Pancreas (tissue), 10 donors: ENCODE measurements at regions not wholly inside any gene's neighbourhood (a gene's known extent, or its start where the extent isn't known, plus 50 kb on each side); places are given as distances from the start of the nearest gene placed in this dataset.

Experiments
- ATAC-seq, 4 donors: fragments of 200-7000 bp; cut with Tn5 transposase; one replicate each; pipeline versions ENCODE4 v1.8.0 to v1.9.1; 2020; ENCODE audit warnings: mild to moderate bottlenecking in 4 of 4, moderate library complexity in 4 of 4
- DNase-seq, 6 donors: peaks; one replicate each; pipeline ENCODE4 v3.0.0-alpha.2; 2020
- FAIRE-seq: peaks from 2 replicates; lab custom pipeline; 2012; peaks lifted over from hg19 to GRCh38; lab: Jason Lieb, UNC
- H3K27ac ChIP-seq, 4 donors: fragments of 200-600 bp; sonication (generic); 1 replicate in 3 of 4; 2 replicates in 1 of 4; pipeline versions ENCODE4 v1.5.0 to v1.8.0; 2020
- H3K27me3 ChIP-seq, 4 donors: fragments of 200-600 bp; one replicate each; pipeline ENCODE4 v1.8.0; 2021
- H3K36me3 ChIP-seq, 3 donors: fragments of 200-600 bp; sonication (generic) in 1 of 3; one replicate each; pipeline versions ENCODE4 v1.5.0 to v1.8.0; 2020 to 2021
- H3K4me1 ChIP-seq, 3 donors: fragments of 200-600 bp; one replicate each; pipeline ENCODE4 v1.8.0; 2021
- H3K4me3 ChIP-seq, 4 donors: fragments of 200-600 bp; sonication (generic) in 2 of 4; one replicate each; pipeline versions ENCODE4 v1.5.0 to v1.8.0; 2020 to 2021
- H3K9me3 ChIP-seq, 4 donors: fragments of 200-600 bp; one replicate each; pipeline ENCODE4 v1.8.0; 2021
- WGBS, 2 donors: extraction: QIAGEN DNeasy Blood & Tissue Kit; methylation state at CpG; one replicate each; pipeline ENCODE4 v1.1.7; 2013; 5-methylcytosine and 5-hydroxymethylcytosine counted together
- intact Hi-C, 3 donors: fragments of 100-400 bp; cut with DNase I; formaldehyde crosslinking; loops; one replicate each; pipeline versions ENCODE4 v1.11.1 to v1.14.2; 2022
- TF ChIP-seq, protein P1 (sequence below), 4 donors: fragments of 200-600 bp; sonication (generic) in 3 of 4; IDR thresholded peaks; one replicate each; pipeline versions ENCODE4 v1.5.0 to v1.8.0; 2021; ENCODE audit warnings: antibody characterized with exemption in 4 of 4
- donor health status: healthy with polysubstance abuse.
- donor health status: DM: no; HTN: no; CAD: no; lungs with moderate emphysema.
- donor health status: DM: no; HTN: no; CAD: no.
- donor health status: control.
- donor health status: control.
- donor health status: Bipolar disorder and iron deficiency.
- donor health status: DM: yes; HTN: yes; CAD: no.
- donor health status: DM: no; HTN: no; CAD: no.
- donor health status: DM: no; HTN: no; CAD: no.
- donor health status: DM: yes; HTN: yes; CAD: no.

DNA sequence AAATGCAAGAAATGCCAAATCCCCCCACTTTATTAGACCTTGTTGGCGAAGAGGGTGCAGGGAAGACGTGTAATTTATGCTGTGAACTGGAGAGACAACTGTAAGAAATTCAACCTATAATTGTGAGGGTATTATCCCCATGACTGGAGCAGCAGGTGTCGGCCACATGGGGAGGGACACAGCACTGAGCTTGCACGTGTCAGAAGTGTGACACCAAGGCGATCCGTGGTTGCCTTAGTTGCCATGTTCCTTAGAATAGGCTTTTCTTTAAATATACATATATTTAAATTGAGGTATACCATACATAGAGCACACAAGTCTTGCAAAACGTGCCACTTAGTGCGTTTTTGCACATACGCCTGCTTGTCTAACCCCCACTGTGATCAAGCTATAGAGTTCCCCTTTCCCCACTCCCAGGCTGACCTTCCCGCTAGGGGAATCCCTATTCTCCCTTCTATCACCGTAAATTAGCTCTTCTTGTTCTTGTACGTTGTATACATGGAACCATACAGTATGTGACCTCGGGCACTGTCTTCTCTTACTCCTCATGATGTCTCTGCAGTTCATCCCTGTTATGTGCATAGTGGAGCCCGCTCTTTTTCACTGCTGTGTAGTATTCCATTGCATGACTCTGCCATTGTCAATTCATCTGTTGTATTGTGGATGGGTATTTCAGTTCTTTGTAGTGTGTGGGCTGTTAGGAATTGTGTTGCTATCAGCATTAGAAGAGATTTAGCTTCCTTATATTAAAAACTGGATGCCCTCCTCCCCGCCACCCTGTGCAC lies 81.6 kb upstream of the PMEPA1 start:
- FAIRE-seq (no peak), ATAC-seq (no peak), DNase-seq (peak in 1 of 6 donors; percentile 10)
- no peaks in the 10 kb centered on the region for H3K36me3 ChIP-seq
- TF ChIP-seq, protein P1, sequence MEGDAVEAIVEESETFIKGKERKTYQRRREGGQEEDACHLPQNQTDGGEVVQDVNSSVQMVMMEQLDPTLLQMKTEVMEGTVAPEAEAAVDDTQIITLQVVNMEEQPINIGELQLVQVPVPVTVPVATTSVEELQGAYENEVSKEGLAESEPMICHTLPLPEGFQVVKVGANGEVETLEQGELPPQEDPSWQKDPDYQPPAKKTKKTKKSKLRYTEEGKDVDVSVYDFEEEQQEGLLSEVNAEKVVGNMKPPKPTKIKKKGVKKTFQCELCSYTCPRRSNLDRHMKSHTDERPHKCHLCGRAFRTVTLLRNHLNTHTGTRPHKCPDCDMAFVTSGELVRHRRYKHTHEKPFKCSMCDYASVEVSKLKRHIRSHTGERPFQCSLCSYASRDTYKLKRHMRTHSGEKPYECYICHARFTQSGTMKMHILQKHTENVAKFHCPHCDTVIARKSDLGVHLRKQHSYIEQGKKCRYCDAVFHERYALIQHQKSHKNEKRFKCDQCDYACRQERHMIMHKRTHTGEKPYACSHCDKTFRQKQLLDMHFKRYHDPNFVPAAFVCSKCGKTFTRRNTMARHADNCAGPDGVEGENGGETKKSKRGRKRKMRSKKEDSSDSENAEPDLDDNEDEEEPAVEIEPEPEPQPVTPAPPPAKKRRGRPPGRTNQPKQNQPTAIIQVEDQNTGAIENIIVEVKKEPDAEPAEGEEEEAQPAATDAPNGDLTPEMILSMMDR (IDR thresholded peaks at IDR 0.05): no peak
- WGBS, 2 donors: 65 to 75% methylated on average over 15 of the region's 15 CpGs
- no peak overlapping the region for H3K4me3 ChIP-seq
- H3K27ac ChIP-seq: no peak overlapping the region
- no peaks in the 10 kb centered on the region for H3K4me1 ChIP-seq
- H3K27me3 ChIP-seq: no peaks in the 10 kb centered on the region
- intact Hi-C loops: no loop called here
- H3K9me3 ChIP-seq: no peaks in the 10 kb centered on the region

DNA sequence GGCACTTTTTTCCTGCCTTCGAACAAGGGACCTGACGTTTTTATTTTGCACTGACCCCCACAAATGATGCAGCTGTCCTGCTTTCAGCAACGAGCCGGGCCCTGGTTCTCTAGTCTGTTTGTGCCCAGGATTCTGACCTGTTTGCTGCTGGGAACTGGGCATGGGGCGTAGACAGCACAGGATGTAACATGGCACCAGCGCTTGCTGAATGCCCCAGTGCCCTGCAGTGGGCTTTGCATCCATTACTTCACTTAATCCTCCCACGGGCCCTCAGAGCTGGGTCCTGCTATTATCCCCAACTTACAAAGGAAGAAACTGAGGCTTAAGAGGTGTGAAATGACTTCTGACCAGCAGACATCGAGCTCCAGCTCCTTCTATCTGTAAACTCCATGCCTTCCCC lies 80.4 kb upstream of the PMEPA1 start:
- ATAC-seq: no peak
- intact Hi-C loops: no loop called here
- WGBS, 2 donors: 55 to 64% methylated on average over 8 of the region's 8 CpGs
- Histone ChIP-seq H3K4me3 (no peak overlapping the region), H3K4me1 (no peaks in the 10 kb centered on the region), H3K9me3 (no peaks in the 10 kb centered on the region), H3K36me3 (no peaks in the 10 kb centered on the region), H3K27ac (no peak overlapping the region), H3K27me3 (no peaks in the 10 kb centered on the region)
- TF ChIP-seq, protein P1 (IDR thresholded peaks at IDR 0.05): no peak
- no peak for FAIRE-seq
- DNase-seq: no peak

DNA sequence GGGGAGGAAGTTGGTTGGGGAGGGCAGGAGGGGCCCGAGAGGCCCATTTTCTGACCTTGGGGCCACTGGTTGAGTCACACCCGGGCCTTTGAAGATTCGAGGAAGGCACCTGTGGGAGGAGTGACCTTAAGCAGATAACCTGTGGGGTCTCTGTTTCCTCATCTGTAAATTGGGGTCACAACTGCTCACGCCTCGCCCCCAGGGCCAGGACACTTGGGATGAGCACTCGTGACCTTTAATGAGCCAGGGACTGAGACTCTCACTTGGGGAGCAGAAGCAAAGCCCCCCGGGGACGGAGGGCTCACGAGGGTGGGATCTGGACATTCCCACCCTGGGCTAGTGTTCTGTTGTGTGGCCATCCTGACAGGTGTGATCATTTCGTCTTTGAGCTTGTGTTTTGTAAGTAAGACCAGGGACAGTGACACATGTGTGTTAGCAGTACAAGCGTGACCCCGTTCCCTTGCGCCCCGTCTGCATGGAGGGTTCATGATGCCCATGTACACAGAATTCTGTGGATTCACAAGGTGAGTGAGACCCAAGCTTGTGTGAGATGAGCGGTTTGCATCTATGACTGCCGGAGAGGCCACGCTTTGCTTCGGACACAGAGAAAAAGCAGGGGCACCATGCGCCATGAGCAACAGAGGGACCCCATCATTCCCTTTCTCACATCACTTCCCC lies 79.3 kb upstream of the PMEPA1 start:
- ATAC-seq: no peak
- WGBS, 2 donors: 65 to 73% methylated on average over 19 of the region's 19 CpGs
- intact Hi-C loops: no loop called here
- DNase-seq: no peak
- Histone ChIP-seq H3K9me3 (no peaks in the 10 kb centered on the region), H3K4me3 (no peak overlapping the region), H3K27ac (no peak overlapping the region), H3K36me3 (no peaks in the 10 kb centered on the region), H3K4me1 (no peaks in the 10 kb centered on the region), H3K27me3 (no peaks in the 10 kb centered on the region)
- FAIRE-seq: no peak
- TF ChIP-seq, protein P1 (IDR thresholded peaks at IDR 0.05): no peak

DNA sequence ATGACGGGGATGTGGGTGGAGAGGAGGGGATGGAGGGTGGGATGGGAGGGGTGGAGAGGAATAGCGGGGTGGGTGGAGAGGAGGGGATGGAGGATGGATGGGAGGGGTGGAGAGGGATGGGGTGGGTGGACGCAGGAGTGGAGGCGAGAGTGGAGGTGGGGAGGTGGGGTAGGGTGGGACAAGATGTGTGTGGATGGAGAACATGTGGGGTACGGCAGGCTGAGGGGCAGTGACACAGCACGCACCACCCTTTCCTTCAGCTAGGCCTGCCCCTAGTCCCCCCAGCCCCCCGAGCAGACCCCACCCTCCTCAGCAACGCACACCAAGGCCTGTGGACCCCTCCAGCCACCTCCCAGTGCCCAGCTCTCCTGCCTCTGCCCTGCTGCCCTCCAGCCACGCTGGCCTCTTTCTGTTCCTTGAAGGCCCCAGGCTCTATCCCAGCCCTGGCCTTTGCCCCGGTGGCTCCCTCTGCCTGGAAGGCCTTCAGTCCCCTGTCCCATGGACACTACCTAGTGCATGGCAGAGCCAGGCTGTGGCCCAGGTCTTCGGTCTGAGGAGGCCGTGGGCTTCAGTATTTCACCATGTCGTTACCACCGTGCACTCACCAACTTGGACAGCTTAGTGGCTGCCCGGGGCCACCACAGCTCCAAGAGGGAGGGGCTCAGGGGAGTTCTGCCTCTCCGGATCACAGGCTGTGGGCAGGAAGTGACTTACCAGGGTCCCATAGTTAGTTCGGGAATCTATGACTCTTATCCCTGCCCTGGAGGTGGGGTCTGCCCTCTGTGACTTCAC lies 78.4 kb upstream of the PMEPA1 start:
- DNase-seq: no peak
- no peak for ATAC-seq
- Histone ChIP-seq H3K9me3 (no peaks in the 10 kb centered on the region), H3K4me3 (no peak overlapping the region), H3K27ac (no peak overlapping the region), H3K4me1 (no peaks in the 10 kb centered on the region), H3K27me3 (no peaks in the 10 kb centered on the region), H3K36me3 (no peaks in the 10 kb centered on the region)
- TF ChIP-seq, protein P1 (IDR thresholded peaks at IDR 0.05): no peak
- intact Hi-C loops: no loop called here
- WGBS, 2 donors: 61 to 75% methylated on average over 17 of the region's 17 CpGs
- no peak for FAIRE-seq
